Activated naive CD4-positive, alpha-beta T cell treated with anti-CD3 and anti-CD28 coated beads, Interleukin-2, amount 50 U/mL, for 24 hours (primary cell): ENCODE measurements at regions not wholly inside any gene's neighbourhood (a gene's known extent, or its start where the extent isn't known, plus 50 kb on each side); places are given as distances from the start of the nearest gene placed in this dataset.

ENCODE experiments used
- H3K27ac Mint-ChIP-seq: one replicate; pipeline ENCODE4 v1.8.0; 2021; ENCODE audit warnings: mild to moderate bottlenecking, mixed read lengths
- H3K27me3 Mint-ChIP-seq: one replicate; pipeline ENCODE4 v1.8.0; 2021; ENCODE audit warnings: mixed read lengths
- H3K36me3 Mint-ChIP-seq: one replicate; pipeline ENCODE4 v1.8.0; 2021; ENCODE audit warnings: mixed read lengths
- H3K4me1 Mint-ChIP-seq: one replicate; pipeline ENCODE4 v1.8.0; 2021; ENCODE audit warnings: mixed read lengths
- H3K4me3 Mint-ChIP-seq: one replicate; pipeline ENCODE4 v1.8.0; 2021; ENCODE audit warnings: mild to moderate bottlenecking, mixed read lengths
- H3K9me3 Mint-ChIP-seq: one replicate; pipeline ENCODE4 v1.8.0; 2021; ENCODE audit warnings: mixed read lengths

GRCh38 chr14:49946320-49947141 is 53.6 kb downstream of the ARF6 start:
- Mint-ChIP-seq H3K4me1 (peaks cover 84% of the 10 kb centered on the region), H3K36me3 (peaks cover 5% of the 10 kb centered on the region), H3K27ac (peak overlapping the region; percentile 93), H3K4me3 (peak overlapping the region; percentile 53), H3K27me3 (no peaks in the 10 kb centered on the region), H3K9me3 (peaks cover 14% of the 10 kb centered on the region)

DNA sequence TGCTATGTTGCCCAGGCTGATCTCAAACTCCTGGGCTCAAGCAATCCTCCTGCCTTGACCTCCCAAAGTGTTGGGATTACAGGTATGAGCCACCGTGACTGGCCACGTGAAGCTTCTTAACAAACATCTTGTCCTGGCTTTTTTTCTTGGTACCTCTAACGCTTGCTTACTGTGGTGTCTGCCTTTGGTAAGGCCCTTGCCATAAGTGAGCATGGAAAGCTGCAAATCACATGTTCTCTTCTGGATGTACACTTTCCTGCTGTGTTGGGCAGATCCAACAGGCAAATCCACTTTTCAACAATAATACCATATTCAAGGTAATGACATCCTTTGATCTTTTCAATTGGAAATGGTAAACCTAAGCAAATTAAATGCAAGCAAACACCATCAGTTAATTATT is 54.6 kb downstream of the ARF6 start:
- H3K27ac Mint-ChIP-seq, result peak overlapping the region; percentile 88
- H3K4me1 Mint-ChIP-seq, result peaks cover 87% of the 10 kb centered on the region
- H3K36me3 Mint-ChIP-seq, result peaks cover 5% of the 10 kb centered on the region
- no peaks in the 10 kb centered on the region for H3K27me3 Mint-ChIP-seq
- no peak overlapping the region for H3K4me3 Mint-ChIP-seq
- H3K9me3 Mint-ChIP-seq, result peaks cover 10% of the 10 kb centered on the region

DNA sequence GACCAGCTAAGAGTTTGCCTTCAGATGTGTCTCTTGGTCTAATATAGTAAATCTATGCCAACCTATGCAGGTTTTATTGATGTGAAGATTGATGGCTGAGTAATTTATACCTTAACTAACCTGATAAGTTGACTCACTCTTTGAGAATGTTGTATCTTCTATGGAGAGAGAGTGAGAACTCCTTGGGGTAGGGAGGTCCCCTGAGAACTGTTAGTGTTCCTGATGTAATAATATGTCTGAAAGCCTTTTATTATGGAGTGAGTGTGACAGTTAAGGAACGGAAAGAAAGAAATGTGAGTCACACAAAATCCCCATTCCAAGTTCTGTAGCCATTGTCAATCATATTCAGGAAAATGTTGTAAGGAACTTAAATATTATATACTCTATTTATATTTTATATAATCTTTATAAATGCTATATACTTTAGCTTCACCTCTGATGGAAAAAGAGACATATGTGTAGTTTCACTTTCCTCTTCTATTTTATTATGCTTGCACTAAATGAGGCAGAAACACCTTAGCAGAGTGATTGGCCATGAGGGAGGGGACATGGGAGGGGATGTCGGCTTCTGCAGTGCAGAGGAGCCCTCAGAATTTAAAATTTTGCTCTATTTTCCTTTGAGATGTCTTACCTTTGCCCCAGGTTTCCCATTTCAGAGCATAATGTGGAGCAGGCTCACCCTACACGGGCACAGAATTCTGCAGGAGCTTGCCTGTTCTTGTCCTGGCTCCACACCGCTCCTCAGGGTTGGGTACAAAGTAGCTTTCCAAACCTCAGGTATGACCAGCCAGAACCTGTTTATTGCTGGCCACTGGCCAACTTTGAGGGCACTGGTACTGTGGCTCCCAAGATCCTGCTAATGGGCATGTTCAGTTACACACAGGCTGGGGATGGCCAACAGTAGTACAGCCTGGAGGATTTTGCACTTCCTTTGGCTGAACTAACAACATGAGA is 57.7 kb downstream of the ARF6 start:
- peaks cover 62% of the 10 kb centered on the region for H3K4me1 Mint-ChIP-seq
- peak overlapping the region; percentile 95 for H3K27ac Mint-ChIP-seq
- H3K36me3 Mint-ChIP-seq, result peaks cover 2% of the 10 kb centered on the region
- H3K4me3 Mint-ChIP-seq, result peak overlapping the region; percentile 73
- no peaks in the 10 kb centered on the region for H3K27me3 Mint-ChIP-seq
- H3K9me3 Mint-ChIP-seq, result no peaks in the 10 kb centered on the region

- Mint-ChIP-seq H3K9me3 (no peaks in the 10 kb centered on the region), H3K27me3 (no peaks in the 10 kb centered on the region), H3K27ac (no peak overlapping the region), H3K36me3 (peaks cover 2% of the 10 kb centered on the region), H3K4me1 (peaks cover 55% of the 10 kb centered on the region), H3K4me3 (no peak overlapping the region)
These were observed 58.3 kb downstream of the ARF6 start for GRCh38 chr14:49951229-49951607.

- Mint-ChIP-seq H3K9me3 (no peaks in the 10 kb centered on the region), H3K4me1 (peaks cover 49% of the 10 kb centered on the region), H3K27me3 (no peaks in the 10 kb centered on the region), H3K36me3 (peaks cover 2% of the 10 kb centered on the region), H3K27ac (peak overlapping the region; percentile 66), H3K4me3 (no peak overlapping the region)
These were observed 58.9 kb downstream of the ARF6 start for GRCh38 chr14:49951691-49952345.

DNA sequence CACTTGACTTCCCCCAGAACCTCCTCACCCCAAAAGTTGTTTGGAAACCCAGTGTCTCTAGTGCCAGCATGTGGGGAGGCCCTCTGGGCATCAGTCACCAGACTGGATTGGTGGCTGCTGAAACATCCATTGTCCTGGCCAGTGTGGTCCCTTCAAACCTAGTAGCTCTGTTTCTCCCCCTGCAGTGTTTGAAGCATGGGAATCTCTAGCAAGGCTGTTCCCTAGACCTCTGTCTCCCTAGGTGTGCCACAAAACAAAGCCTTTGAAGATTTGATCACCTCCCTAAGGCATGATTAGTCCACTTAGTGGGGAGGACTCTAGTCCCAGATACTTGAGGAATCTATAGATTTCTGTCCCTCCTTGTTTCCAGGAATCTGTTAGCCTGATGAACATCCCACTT is 60.3 kb downstream of the ARF6 start:
- Mint-ChIP-seq H3K4me1 (peaks cover 35% of the 10 kb centered on the region), H3K9me3 (no peaks in the 10 kb centered on the region), H3K27ac (no peak overlapping the region), H3K4me3 (no peak overlapping the region), H3K36me3 (peaks cover 2% of the 10 kb centered on the region), H3K27me3 (no peaks in the 10 kb centered on the region)

- no peaks in the 10 kb centered on the region for H3K9me3 Mint-ChIP-seq
- H3K27me3 Mint-ChIP-seq, result no peaks in the 10 kb centered on the region
- peaks cover 27% of the 10 kb centered on the region for H3K4me1 Mint-ChIP-seq
- H3K27ac Mint-ChIP-seq, result peak overlapping the region; percentile 55
- H3K36me3 Mint-ChIP-seq, result peaks cover 2% of the 10 kb centered on the region
- no peak overlapping the region for H3K4me3 Mint-ChIP-seq
These were observed 61.3 kb downstream of the ARF6 start for GRCh38 chr14:49954171-49954631.

- no peaks in the 10 kb centered on the region for H3K27me3 Mint-ChIP-seq
- H3K27ac Mint-ChIP-seq, result no peak overlapping the region
- peaks cover 2% of the 10 kb centered on the region for H3K36me3 Mint-ChIP-seq
- peaks cover 32% of the 10 kb centered on the region for H3K4me1 Mint-ChIP-seq
- no peaks in the 10 kb centered on the region for H3K9me3 Mint-ChIP-seq
- H3K4me3 Mint-ChIP-seq, result no peak overlapping the region
These were observed 62.1 kb downstream of the ARF6 start for GRCh38 chr14:49955024-49955423.

GRCh38 chr14:49957089-49957852 is 64.4 kb downstream of the ARF6 start:
- Mint-ChIP-seq H3K27me3 (no peaks in the 10 kb centered on the region), H3K4me3 (no peak overlapping the region), H3K9me3 (no peaks in the 10 kb centered on the region), H3K27ac (no peak overlapping the region), H3K4me1 (peaks cover 28% of the 10 kb centered on the region), H3K36me3 (no peaks in the 10 kb centered on the region)

DNA sequence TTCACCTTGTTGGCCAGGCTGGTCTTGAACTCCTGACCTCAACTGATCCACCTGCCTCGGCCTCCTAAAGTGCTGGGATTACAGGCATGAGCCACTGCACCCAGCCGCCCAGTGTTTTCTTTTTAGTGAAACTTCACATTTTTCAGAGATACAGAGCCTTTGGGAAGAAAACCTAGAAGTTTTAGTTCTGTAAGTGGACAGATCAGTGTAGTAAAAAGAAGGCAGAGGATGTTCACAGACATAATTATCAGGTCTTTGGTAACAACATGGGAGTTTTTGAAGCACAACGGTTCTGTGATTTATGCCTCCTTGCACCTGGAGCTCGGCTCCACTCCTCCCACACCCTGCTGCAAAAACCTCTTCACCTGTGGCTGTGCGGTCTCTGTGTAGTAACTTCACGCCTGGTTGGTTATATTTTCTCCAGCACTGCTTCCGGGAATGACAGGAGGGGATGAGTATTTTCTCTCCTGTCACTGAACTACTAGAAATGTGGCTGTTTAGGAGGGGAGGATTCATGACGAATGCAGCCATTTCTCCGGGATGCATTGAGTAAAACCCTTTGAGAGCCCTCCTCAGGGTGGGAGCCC is 67.0 kb downstream of the ARF6 start:
- Mint-ChIP-seq H3K9me3 (no peaks in the 10 kb centered on the region), H3K36me3 (no peaks in the 10 kb centered on the region), H3K4me1 (peaks cover 33% of the 10 kb centered on the region), H3K27me3 (no peaks in the 10 kb centered on the region), H3K27ac (no peak overlapping the region), H3K4me3 (no peak overlapping the region)

GRCh38 chr14:49960453-49960852 is 67.6 kb downstream of the ARF6 start:
- H3K36me3 Mint-ChIP-seq, result no peaks in the 10 kb centered on the region
- H3K27me3 Mint-ChIP-seq, result no peaks in the 10 kb centered on the region
- peaks cover 33% of the 10 kb centered on the region for H3K4me1 Mint-ChIP-seq
- H3K9me3 Mint-ChIP-seq, result no peaks in the 10 kb centered on the region
- no peak overlapping the region for H3K4me3 Mint-ChIP-seq
- H3K27ac Mint-ChIP-seq, result no peak overlapping the region

DNA sequence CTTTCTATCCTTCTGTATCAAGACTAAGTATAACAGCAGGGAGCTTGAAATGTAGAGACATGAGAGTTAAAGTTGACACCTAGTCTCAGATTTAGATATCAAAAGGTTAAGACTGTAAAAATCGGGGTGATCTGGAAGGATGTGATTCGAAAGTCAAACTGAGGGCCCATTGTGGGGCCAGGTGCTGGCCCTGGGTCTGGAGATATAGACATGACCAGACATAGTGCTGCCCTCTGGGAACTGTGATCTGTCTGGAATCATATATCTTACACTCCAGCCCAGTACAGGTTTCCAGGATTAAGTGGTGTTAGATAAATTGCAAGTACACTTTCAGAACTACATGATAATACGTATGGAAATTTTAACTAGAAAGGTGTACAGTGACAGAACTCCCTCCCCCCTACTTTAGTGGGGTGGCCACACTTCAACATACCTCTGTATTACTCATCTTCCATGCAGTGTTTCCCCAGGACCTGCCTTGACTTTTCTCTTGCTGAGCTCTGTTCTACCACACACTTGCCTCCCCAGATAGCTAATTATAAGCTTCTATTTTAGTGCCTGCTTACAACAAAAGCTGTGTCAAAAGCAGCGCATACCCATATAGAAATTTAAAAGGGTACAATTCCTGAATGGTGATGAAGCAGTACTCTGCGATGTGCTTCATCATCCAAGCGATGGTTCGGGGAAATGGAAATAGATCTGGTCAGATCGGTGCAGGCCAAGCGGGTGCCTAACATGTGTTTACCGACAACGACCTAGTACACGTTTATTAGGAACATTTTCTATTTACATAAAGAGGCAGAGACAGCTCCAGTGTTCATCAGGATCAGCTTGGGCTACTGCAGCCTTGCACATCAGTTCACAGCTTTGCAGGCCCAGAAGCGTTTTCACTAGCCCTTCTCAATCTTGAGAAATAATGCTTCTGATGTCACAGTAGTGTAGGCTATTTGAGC is 68.7 kb downstream of the ARF6 start:
- no peak overlapping the region for H3K4me3 Mint-ChIP-seq
- H3K27ac Mint-ChIP-seq, result peak overlapping the region; percentile 47
- no peaks in the 10 kb centered on the region for H3K9me3 Mint-ChIP-seq
- no peaks in the 10 kb centered on the region for H3K27me3 Mint-ChIP-seq
- H3K36me3 Mint-ChIP-seq, result no peaks in the 10 kb centered on the region
- H3K4me1 Mint-ChIP-seq, result peaks cover 33% of the 10 kb centered on the region

GRCh38 chr14:49962621-49963020 is 69.7 kb downstream of the ARF6 start:
- no peak overlapping the region for H3K27ac Mint-ChIP-seq
- H3K4me3 Mint-ChIP-seq, result peak overlapping the region; percentile 6

More at GRCh38 chr14:49962621-49963020, 69.7 kb downstream of the ARF6 start:
- H3K9me3 Mint-ChIP-seq, result no peaks in the 10 kb centered on the region
- H3K27me3 Mint-ChIP-seq, result no peaks in the 10 kb centered on the region
- no peaks in the 10 kb centered on the region for H3K36me3 Mint-ChIP-seq
- H3K4me1 Mint-ChIP-seq, result peaks cover 33% of the 10 kb centered on the region
